Fibroblast of skin of right quadriceps (primary cell): ENCODE measurements at regions not wholly inside any gene's neighbourhood (a gene's known extent, or its start where the extent isn't known, plus 50 kb on each side); places are given as distances from the start of the nearest gene placed in this dataset.
A peak's percentile ranks its signal among the peaks of the same experiment; 100 is the strongest.

ENCODE experiments used
- DNase-seq: peaks from one replicate; pipeline ENCODE4 v3.0.0-alpha.2; 2013

GRCh38 chr5:18051953-18052352 lies 417.7 kb downstream of the TAF11L14 start:
- DNase-seq = no peak

- no peak for DNase-seq
Measured at GRCh38 chr5:18052569-18052968, 418.3 kb downstream of the TAF11L14 start.

GRCh38 chr5:18057725-18058124 lies 423.5 kb downstream of the TAF11L14 start:
- DNase-seq = no peak

GRCh38 chr5:18067615-18068014 lies 433.4 kb downstream of the TAF11L14 start:
- no peak for DNase-seq

GRCh38 chr5:18068826-18069225 lies 434.6 kb downstream of the TAF11L14 start:
- DNase-seq = no peak

GRCh38 chr5:18069790-18070189 lies 435.5 kb downstream of the TAF11L14 start:
- DNase-seq = no peak

GRCh38 chr5:18072600-18072999 lies 438.3 kb downstream of the TAF11L14 start:
- no peak for DNase-seq

- DNase-seq = no peak
Measured at GRCh38 chr5:18074961-18075360, 440.7 kb downstream of the TAF11L14 start.

- no peak for DNase-seq
Measured at GRCh38 chr5:18078157-18078556, 443.9 kb downstream of the TAF11L14 start.

- no peak for DNase-seq
Measured at GRCh38 chr5:18079831-18080230, 445.6 kb downstream of the TAF11L14 start.

GRCh38 chr5:18088020-18088579 lies 453.8 kb downstream of the TAF11L14 start:
- DNase-seq = no peak

- DNase-seq = no peak
Measured at GRCh38 chr5:18090177-18090576, 455.9 kb downstream of the TAF11L14 start.

GRCh38 chr5:18091142-18091541 lies 456.9 kb downstream of the TAF11L14 start:
- DNase-seq = no peak

GRCh38 chr5:18091758-18092157 lies 457.5 kb downstream of the TAF11L14 start:
- DNase-seq = no peak

GRCh38 chr5:18095061-18095460 lies 460.8 kb downstream of the TAF11L14 start:
- no peak for DNase-seq

- no peak for DNase-seq
Measured at GRCh38 chr5:18097817-18098216, 463.6 kb downstream of the TAF11L14 start.

GRCh38 chr5:18098691-18099090 lies 464.4 kb downstream of the TAF11L14 start:
- no peak for DNase-seq

GRCh38 chr5:18099261-18099660 lies 465.0 kb downstream of the TAF11L14 start:
- no peak for DNase-seq

- DNase-seq = no peak
Measured at GRCh38 chr5:18101532-18101931, 467.3 kb downstream of the TAF11L14 start.

- DNase-seq = no peak
Measured at GRCh38 chr5:18102733-18103132, 468.5 kb downstream of the TAF11L14 start.

- no peak for DNase-seq
Measured at GRCh38 chr5:18105449-18105848, 471.2 kb downstream of the TAF11L14 start.

- no peak for DNase-seq
Measured at GRCh38 chr5:18111906-18112465, 477.7 kb downstream of the TAF11L14 start.

- peak; percentile 2 for DNase-seq
Measured at GRCh38 chr5:18113721-18114120, 479.5 kb downstream of the TAF11L14 start.

- DNase-seq = no peak
Measured at GRCh38 chr5:18114151-18114757, 480.0 kb downstream of the TAF11L14 start.

GRCh38 chr5:18117968-18118367 lies 483.7 kb downstream of the TAF11L14 start:
- no peak for DNase-seq
